Endothelial cell of umbilical vein (primary cell): ENCODE measurements at regions not wholly inside any gene's neighbourhood (a gene's known extent, or its start where the extent isn't known, plus 50 kb on each side); places are given as distances from the start of the nearest gene placed in this dataset.

Source experiments
- BruUV-seq: library from RNA; stranded (reverse); fragments of 400-500 nt; replicated peaks from 2 replicates; lab custom pipeline; 2021; lab: Mats Ljungman, UMichigan
- CTCF ChIA-PET: fragments of 300-600, 350-600 bp; sonication (Branson Sonifier 250); formaldehyde crosslinking; loops from one replicate; lab custom pipeline; 2021; ENCODE audit warnings: antibody characterized with exemption, inconsistent platforms; lab: Charles Lee
- POLR2A ChIA-PET: fragments of 300-600, 350-600 bp; sonication (Branson Sonifier 250); formaldehyde crosslinking; loops from one replicate; lab custom pipeline; 2021; ENCODE audit warnings: antibody characterized with exemption, inconsistent platforms; lab: Charles Lee
- DNase-seq: peaks from one replicate; pipeline ENCODE4 v3.0.0-alpha.2; 2011; ENCODE audit warnings: low read depth, low spot score
- FAIRE-seq: peaks from 2 replicates; lab custom pipeline; 2011; peaks lifted over from hg19 to GRCh38; lab: Jason Lieb, UNC
- H2AFZ ChIP-seq: 2 replicates; pipeline ENCODE4 v1.6.0; 2012; ENCODE audit warnings: low read depth, low read length, control low read depth, inconsistent platforms
- H3K27ac ChIP-seq: 2 replicates; pipeline ENCODE4 v1.5.1; 2011; ENCODE audit warnings: low read depth, mild to moderate bottlenecking, control low read depth, low read length, moderate library complexity; ENCODE audit not compliant: insufficient read depth
- H3K27me3 ChIP-seq, 2 experiments: 2 replicates each; pipeline versions ENCODE4 v1.6.0 to v1.6.1; 2011; ENCODE audit warnings: low read length in 2 of 2, mixed read lengths in 1 of 2; ENCODE audit not compliant: control insufficient read depth in 2 of 2, insufficient read depth in 2 of 2
- H3K36me3 ChIP-seq, 2 experiments: 2 replicates in 1 of 2; 3 replicates in 1 of 2; pipeline ENCODE4 v1.5.1; 2011; ENCODE audit warnings: low read length in 2 of 2, mild to moderate bottlenecking in 1 of 2, moderate library complexity in 1 of 2; ENCODE audit not compliant: control insufficient read depth in 2 of 2, insufficient read depth in 2 of 2; ENCODE audit errors: extremely low read depth in 1 of 2
- H3K4me1 ChIP-seq: 3 replicates; pipeline ENCODE4 v1.5.1; 2011; ENCODE audit warnings: mild to moderate bottlenecking, low read length; ENCODE audit not compliant: control insufficient read depth, insufficient read depth; ENCODE audit errors: extremely low read depth
- H3K4me2 ChIP-seq: 2 replicates; pipeline ENCODE4 v1.6.1; 2011; ENCODE audit warnings: low read length, control low read depth, mixed read lengths; ENCODE audit not compliant: insufficient read depth
- H3K4me3 ChIP-seq, 3 experiments: fragments of 200-600 bp in 1 of 3; sonication (generic), shearing (Covaris generic) in 1 of 3; replicated peaks in 1 of 3; 2 replicates each; pipeline ENCODE4 v1.5.1; 2011 to 2016; ENCODE audit warnings: control low read depth in 3 of 3, low read length in 3 of 3, mild to moderate bottlenecking in 2 of 3, inconsistent platforms in 1 of 3, low read depth in 1 of 3, moderate library complexity in 1 of 3; ENCODE audit not compliant: insufficient read depth in 1 of 3
- H3K79me2 ChIP-seq: 2 replicates; pipeline ENCODE4 v1.6.0; 2012; ENCODE audit warnings: low read length, inconsistent platforms; ENCODE audit not compliant: control insufficient read depth, insufficient read depth
- H3K9ac ChIP-seq: replicated peaks from 2 replicates; pipeline ENCODE3; 2011; ENCODE audit warnings: low read length, control low read depth; ENCODE audit not compliant: insufficient read depth; ENCODE audit errors: extremely low read depth
- H3K9me1 ChIP-seq: replicated peaks from 3 replicates; pipeline ENCODE4 v1.6.0; 2011; ENCODE audit warnings: mild to moderate bottlenecking, low read length; ENCODE audit not compliant: control insufficient read depth, insufficient read depth; ENCODE audit errors: extremely low read depth
- H3K9me3 ChIP-seq: replicated peaks from 2 replicates; pipeline ENCODE4 v1.5.1; 2012; ENCODE audit warnings: low read length, inconsistent platforms; ENCODE audit not compliant: control insufficient read depth, insufficient read depth
- H4K20me1 ChIP-seq: replicated peaks from 2 replicates; pipeline ENCODE3; 2011; ENCODE audit warnings: mild to moderate bottlenecking, low read length; ENCODE audit not compliant: control insufficient read depth, insufficient read depth; ENCODE audit errors: extremely low read depth
- EZH2 ChIP-seq: IDR thresholded peaks from 2 replicates; pipeline ENCODE4 v1.6.1; 2012; ENCODE audit warnings: borderline replicate concordance, low read depth, mild to moderate bottlenecking, moderate library complexity, low read length, inconsistent platforms; ENCODE audit not compliant: severe bottlenecking
- GATA2 ChIP-seq: IDR thresholded peaks from 2 replicates; pipeline ENCODE4 v1.7.0; 2011; ENCODE audit warnings: low read depth, mild to moderate bottlenecking, moderate library complexity, mixed read lengths, low read length; ENCODE audit not compliant: insufficient read length, insufficient read depth
- POLR2A ChIP-seq: IDR thresholded peaks from 2 replicates; pipeline ENCODE4 v1.6.1; 2012; ENCODE audit warnings: low read depth, mild to moderate bottlenecking, control low read depth, low read length
- POLR2AphosphoS5 ChIP-seq: IDR thresholded peaks from 2 replicates; pipeline ENCODE4 v1.6.1; 2012; ENCODE audit warnings: low read depth, mild to moderate bottlenecking, control low read depth, low read length, moderate library complexity; ENCODE audit not compliant: insufficient read depth
- dilution Hi-C: fragments of 300-500 bp; cut with MboI; formaldehyde crosslinking; loops from one replicate; pipeline ENCODE4 v1.15.0; 2019; ENCODE audit warnings: low sequenced_read_pairs; ENCODE audit not compliant: extremely low pct_ligation_motif_present
- intact Hi-C: fragments of 100-400 bp; cut with micrococcal nuclease; formaldehyde crosslinking; loops from one replicate; pipeline ENCODE4 v1.10.0; 2022
- TF ChIP-seq, protein P1 (sequence below): IDR thresholded peaks from 2 replicates; pipeline ENCODE4 v1.6.1; 2011; ENCODE audit not compliant: insufficient read depth, insufficient read length
- TF ChIP-seq, protein P2 (sequence below), 2 donors: IDR thresholded peaks; 1 replicate in 1 of 2; 2 replicates in 1 of 2; pipeline ENCODE4 v1.5.1; 2011; ENCODE audit warnings: low read length in 2 of 2, mild to moderate bottlenecking in 2 of 2, moderate library complexity in 2 of 2, control low read depth in 1 of 2, inconsistent platforms in 1 of 2, low read depth in 1 of 2; ENCODE audit not compliant: insufficient read depth in 1 of 2; ENCODE audit errors: extremely low read depth in 1 of 2

DNA sequence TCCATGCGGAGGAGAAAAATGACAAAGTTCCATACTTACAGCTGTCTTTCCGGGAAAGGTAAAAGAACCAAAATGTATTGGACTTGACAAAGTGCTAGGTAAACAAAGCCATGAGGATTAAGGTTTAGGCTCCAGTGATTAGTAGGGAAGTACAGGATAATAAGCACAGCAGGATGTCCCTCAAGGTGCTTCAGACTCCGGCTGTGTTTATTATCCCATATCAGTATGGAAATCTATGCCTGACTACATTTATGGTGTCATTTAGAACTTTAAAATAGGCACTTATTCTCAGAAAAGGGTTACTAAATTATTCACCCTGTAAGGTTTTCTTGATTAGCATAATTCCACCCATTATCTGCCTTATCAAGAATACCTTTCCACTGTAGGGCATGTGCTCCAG lies 136.3 kb upstream of the CCDC68 start:
- BruUV-seq: no TSS peak
- H3K9ac ChIP-seq: no peak overlapping the region
- ChIA-PET POLR2A (no interaction called here), CTCF (interaction anchor here (0.6 to 2.2 kb wide), 6 partner anchors 9 to 1481 kb away, joined by 3 to 13 read pairs (median 4); no protein-coding TSS in a partner anchor)
- no peaks in the 10 kb centered on the region for H3K79me2 ChIP-seq
- H3K27ac ChIP-seq: no peak overlapping the region
- dilution Hi-C loops (no loop called here), intact Hi-C loops (loop anchor here (5.0 kb wide), 3 partner anchors 242 to 492 kb away; partner anchors contain the start of gene TCF4)
- H3K4me1 ChIP-seq: peaks cover 31% of the 10 kb centered on the region
- FAIRE-seq (no peak), DNase-seq (no peak)
- H3K4me3 ChIP-seq: no peak overlapping the region
- TF ChIP-seq POLR2A: no peak
- no peak for TF ChIP-seq GATA2
- TF ChIP-seq, protein P1, sequence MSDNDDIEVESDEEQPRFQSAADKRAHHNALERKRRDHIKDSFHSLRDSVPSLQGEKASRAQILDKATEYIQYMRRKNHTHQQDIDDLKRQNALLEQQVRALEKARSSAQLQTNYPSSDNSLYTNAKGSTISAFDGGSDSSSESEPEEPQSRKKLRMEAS: no peak
- H4K20me1 ChIP-seq: no peaks in the 10 kb centered on the region
- H3K9me1 ChIP-seq: no peaks in the 10 kb centered on the region
- H3K36me3 ChIP-seq: no peaks in the 10 kb centered on the region
- H2AFZ ChIP-seq: no peak overlapping the region
- H3K9me3 ChIP-seq: no peaks in the 10 kb centered on the region
- H3K4me2 ChIP-seq: no peak overlapping the region
- H3K27me3 ChIP-seq: peaks cover 0 to 8% of the 10 kb centered on the region in 2 experiments

DNA sequence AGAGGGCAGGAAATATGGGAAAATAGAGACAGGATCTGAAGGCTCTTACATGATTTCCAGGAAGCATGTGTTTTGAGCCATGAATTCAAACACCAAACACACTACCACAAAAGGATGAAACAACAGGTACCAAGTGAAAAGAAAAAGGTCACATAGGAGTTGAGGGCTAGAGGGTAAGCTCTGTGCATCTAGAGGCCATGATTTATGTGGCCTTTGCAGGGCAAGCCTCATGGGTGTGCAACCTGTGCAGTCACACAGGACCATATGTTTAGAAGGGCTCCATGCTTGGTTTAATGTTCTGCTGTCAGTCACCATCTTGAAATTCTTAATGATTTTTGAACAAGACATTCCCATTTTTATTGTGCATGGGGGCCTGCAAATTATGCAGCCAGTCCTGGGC lies 134.5 kb upstream of the CCDC68 start:
- dilution Hi-C loops (no loop called here), intact Hi-C loops (no loop called here)
- TF ChIP-seq, protein P2, sequence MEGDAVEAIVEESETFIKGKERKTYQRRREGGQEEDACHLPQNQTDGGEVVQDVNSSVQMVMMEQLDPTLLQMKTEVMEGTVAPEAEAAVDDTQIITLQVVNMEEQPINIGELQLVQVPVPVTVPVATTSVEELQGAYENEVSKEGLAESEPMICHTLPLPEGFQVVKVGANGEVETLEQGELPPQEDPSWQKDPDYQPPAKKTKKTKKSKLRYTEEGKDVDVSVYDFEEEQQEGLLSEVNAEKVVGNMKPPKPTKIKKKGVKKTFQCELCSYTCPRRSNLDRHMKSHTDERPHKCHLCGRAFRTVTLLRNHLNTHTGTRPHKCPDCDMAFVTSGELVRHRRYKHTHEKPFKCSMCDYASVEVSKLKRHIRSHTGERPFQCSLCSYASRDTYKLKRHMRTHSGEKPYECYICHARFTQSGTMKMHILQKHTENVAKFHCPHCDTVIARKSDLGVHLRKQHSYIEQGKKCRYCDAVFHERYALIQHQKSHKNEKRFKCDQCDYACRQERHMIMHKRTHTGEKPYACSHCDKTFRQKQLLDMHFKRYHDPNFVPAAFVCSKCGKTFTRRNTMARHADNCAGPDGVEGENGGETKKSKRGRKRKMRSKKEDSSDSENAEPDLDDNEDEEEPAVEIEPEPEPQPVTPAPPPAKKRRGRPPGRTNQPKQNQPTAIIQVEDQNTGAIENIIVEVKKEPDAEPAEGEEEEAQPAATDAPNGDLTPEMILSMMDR (IDR thresholded peaks at IDR 0.05; ENCODE audit: extremely low read depth in 1 of 2, insufficient read depth in 1 of 2, low read depth in 1 of 2, low read length in 2 of 2): no peak
- TF ChIP-seq GATA2 (no peak), POLR2A (no peak), POLR2AphosphoS5 (no peak), EZH2 (no peak)
- Histone ChIP-seq H3K4me1 (peaks cover 24% of the 10 kb centered on the region), H3K27me3 (peaks cover 9 to 13% of the 10 kb centered on the region in 2 experiments), H3K79me2 (no peaks in the 10 kb centered on the region), H2AFZ (no peak overlapping the region), H3K4me3 (no peak overlapping the region), H3K9me1 (no peaks in the 10 kb centered on the region), H3K4me2 (no peak overlapping the region), H3K9ac (no peak overlapping the region), H3K27ac (no peak overlapping the region), H3K9me3 (no peaks in the 10 kb centered on the region), H3K36me3 (no peaks in the 10 kb centered on the region), H4K20me1 (no peaks in the 10 kb centered on the region)
- POLR2A ChIA-PET: no interaction called here
- FAIRE-seq: no peak
- no TSS peak for BruUV-seq
- CTCF ChIA-PET: interaction anchor here (2.0 kb wide), 1 partner anchor 141 kb away, joined by 8 read pairs; no protein-coding TSS in a partner anchor
- no peak for DNase-seq
